H1 (cell line): ENCODE measurements at regions not wholly inside any gene's neighbourhood (a gene's known extent, or its start where the extent isn't known, plus 50 kb on each side); places are given as distances from the start of the nearest gene placed in this dataset.

Experiments
- CTCF ChIA-PET: fragments of 300-600 bp; sonication (Branson Sonifier 250); formaldehyde crosslinking; loops from one replicate; lab custom pipeline; 2021; ENCODE audit not compliant: partially characterized antibody; lab: Charles Lee
- POLR2A ChIA-PET: fragments of 300-600 bp; sonication (Branson Sonifier 250); formaldehyde crosslinking; loops from one replicate; lab custom pipeline; 2021; ENCODE audit warnings: inconsistent platforms; ENCODE audit not compliant: partially characterized antibody; lab: Charles Lee
- DNase-seq, 2 experiments: peaks; one replicate each; pipeline versions ENCODE4 v3.0.0 to v3.0.0-alpha.2; 2010 to 2022; ENCODE audit warnings: low spot score in 2 of 2, low read depth in 1 of 2, mixed read lengths in 1 of 2
- FAIRE-seq: peaks from 2 replicates; lab custom pipeline; 2011; peaks lifted over from hg19 to GRCh38; lab: Jason Lieb, UNC
- H2AFZ ChIP-seq: 2 replicates; pipeline ENCODE4 v1.8.1; 2012; ENCODE audit warnings: low read length, inconsistent platforms
- H2AK5ac ChIP-seq: 2 replicates; pipeline ENCODE4 v1.6.1; 2013; ENCODE audit warnings: low read depth, low read length
- H2BK120ac ChIP-seq: replicated peaks from 2 replicates; pipeline ENCODE3; 2013; ENCODE audit warnings: low read depth, low read length, inconsistent platforms
- H2BK12ac ChIP-seq: 2 replicates; pipeline ENCODE4 v1.6.1; 2013; ENCODE audit warnings: low read depth, low read length
- H2BK15ac ChIP-seq: 2 replicates; pipeline ENCODE4 v1.6.1; 2013; ENCODE audit warnings: low read length
- H2BK20ac ChIP-seq: 2 replicates; pipeline ENCODE4 v1.6.1; 2013; ENCODE audit warnings: low read length
- H2BK5ac ChIP-seq: 2 replicates; pipeline ENCODE4 v1.6.1; 2013; ENCODE audit warnings: low read depth, low read length
- H3K14ac ChIP-seq: 2 replicates; pipeline ENCODE4 v1.6.1; 2013; ENCODE audit warnings: inconsistent platforms; ENCODE audit not compliant: insufficient read length
- H3K18ac ChIP-seq: 2 replicates; pipeline ENCODE4 v1.6.1; 2013; ENCODE audit warnings: low read length; ENCODE audit errors: extremely low read depth
- H3K23ac ChIP-seq: 2 replicates; pipeline ENCODE4 v1.6.1; 2013; ENCODE audit warnings: inconsistent platforms; ENCODE audit not compliant: insufficient read length
- H3K23me2 ChIP-seq: 2 replicates; pipeline ENCODE4 v1.6.1; 2013; ENCODE audit warnings: low read depth, low read length
- H3K27ac ChIP-seq: 2 replicates; pipeline ENCODE4 v1.6.1; 2011; ENCODE audit warnings: low read depth, low read length, inconsistent platforms
- H3K27me3 ChIP-seq, 4 experiments: replicated peaks in 1 of 4; 1 replicate in 1 of 4; 2 replicates in 3 of 4; pipeline versions ENCODE4 v1.6.1 to v1.8.1; 2011 to 2013; ENCODE audit warnings: low read length in 3 of 4, mild to moderate bottlenecking in 3 of 4, inconsistent platforms in 2 of 4, mixed read lengths in 2 of 4, moderate library complexity in 1 of 4; ENCODE audit not compliant: control insufficient read depth in 3 of 4, insufficient read depth in 3 of 4; ENCODE audit errors: extremely low read depth in 1 of 4
- H3K36me3 ChIP-seq, 4 experiments: 2 replicates each; pipeline versions ENCODE4 v1.6.1 to v1.8.1; 2011 to 2013; ENCODE audit warnings: mild to moderate bottlenecking in 4 of 4, low read length in 3 of 4, moderate library complexity in 2 of 4, control low read depth in 1 of 4, inconsistent platforms in 1 of 4; ENCODE audit not compliant: insufficient read depth in 4 of 4, control insufficient read depth in 2 of 4
- H3K4ac ChIP-seq: replicated peaks from 2 replicates; pipeline ENCODE3; 2013; ENCODE audit warnings: low read length, low read depth, mixed read lengths, inconsistent platforms; ENCODE audit not compliant: insufficient read length
- H3K4me1 ChIP-seq, 4 experiments: replicated peaks in 1 of 4; 1 replicate in 1 of 4; 2 replicates in 3 of 4; pipeline versions ENCODE4 v1.6.1 to v1.8.1; 2011 to 2013; ENCODE audit warnings: low read length in 3 of 4, inconsistent platforms in 2 of 4, mixed read lengths in 1 of 4; ENCODE audit not compliant: insufficient read depth in 4 of 4, control insufficient read depth in 3 of 4
- H3K4me2 ChIP-seq, 2 experiments: 2 replicates each; pipeline versions ENCODE4 v1.6.1 to v1.8.1; 2011 to 2013; ENCODE audit warnings: low read depth in 2 of 2, low read length in 2 of 2, control low read depth in 1 of 2, inconsistent platforms in 1 of 2, mild to moderate bottlenecking in 1 of 2; ENCODE audit not compliant: insufficient read depth in 1 of 2
- H3K4me3 ChIP-seq, 4 experiments: fragments of 200-600, 300-600 bp in 1 of 4; sonication (generic), shearing (Covaris generic), sonication (Bioruptor Twin) in 1 of 4; 2 replicates each; pipeline versions ENCODE4 v1.5.1 to v1.8.1; 2011 to 2016; ENCODE audit warnings: low read length in 4 of 4, low read depth in 3 of 4, control low read depth in 2 of 4, inconsistent platforms in 2 of 4, mild to moderate bottlenecking in 2 of 4, mixed read lengths in 1 of 4, moderate library complexity in 1 of 4; ENCODE audit not compliant: insufficient read depth in 2 of 4; ENCODE audit errors: extremely low read depth in 1 of 4
- H3K56ac ChIP-seq: replicated peaks from 2 replicates; pipeline ENCODE3; 2013; ENCODE audit warnings: low read depth, mild to moderate bottlenecking, mixed read lengths, low read length, inconsistent platforms; ENCODE audit not compliant: insufficient read length
- H3K79me1 ChIP-seq: 2 replicates; pipeline ENCODE4 v1.6.1; 2013; ENCODE audit warnings: low read depth, low read length, control low read depth
- H3K79me2 ChIP-seq, 2 experiments: 2 replicates each; pipeline versions ENCODE4 v1.6.1 to v1.8.1; 2012 to 2013; ENCODE audit warnings: low read length in 2 of 2, mild to moderate bottlenecking in 2 of 2, inconsistent platforms in 1 of 2; ENCODE audit not compliant: insufficient read depth in 2 of 2, control insufficient read depth in 1 of 2
- H3K9ac ChIP-seq, 4 experiments: replicated peaks in 1 of 4; 1 replicate in 1 of 4; 2 replicates in 3 of 4; pipeline versions ENCODE4 v1.6.1 to v1.8.1; 2011 to 2013; ENCODE audit warnings: low read depth in 3 of 4, low read length in 3 of 4, control low read depth in 2 of 4, mild to moderate bottlenecking in 2 of 4, moderate library complexity in 2 of 4, inconsistent platforms in 1 of 4; ENCODE audit errors: extremely low read depth in 1 of 4
- H3K9me3 ChIP-seq, 2 experiments: 2 replicates each; pipeline versions ENCODE4 v1.6.1 to v1.8.1; 2012 to 2013; ENCODE audit warnings: mild to moderate bottlenecking in 2 of 2, moderate library complexity in 2 of 2, control low read depth in 1 of 2, inconsistent platforms in 1 of 2, low read depth in 1 of 2, low read length in 1 of 2, mixed read lengths in 1 of 2; ENCODE audit not compliant: insufficient read depth in 2 of 2
- H4K20me1 ChIP-seq, 2 experiments: replicated peaks in 1 of 2; 2 replicates each; pipeline versions ENCODE3 to v1.8.1; 2011 to 2013; ENCODE audit warnings: inconsistent platforms in 2 of 2, low read length in 2 of 2, mild to moderate bottlenecking in 1 of 2; ENCODE audit not compliant: insufficient read depth in 2 of 2, control insufficient read depth in 1 of 2
- H4K5ac ChIP-seq: 2 replicates; pipeline ENCODE4 v1.6.1; 2013; ENCODE audit warnings: low read length, low read depth, mixed read lengths, inconsistent platforms; ENCODE audit not compliant: insufficient read length
- H4K8ac ChIP-seq: 2 replicates; pipeline ENCODE4 v1.8.0; 2013; ENCODE audit warnings: mild to moderate bottlenecking, moderate library complexity, low read length, inconsistent platforms; ENCODE audit not compliant: insufficient read depth; ENCODE audit errors: extremely low read depth
- H4K91ac ChIP-seq: replicated peaks from 2 replicates; pipeline ENCODE3; 2013; ENCODE audit warnings: low read length, mixed read lengths, inconsistent platforms; ENCODE audit not compliant: insufficient read length
- CTCF ChIP-seq, 3 experiments: IDR thresholded peaks; 1 replicate in 2 of 3; 2 replicates in 1 of 3; pipeline versions ENCODE4 v1.5.1 to v1.6.1; 2011; ENCODE audit warnings: low read length in 3 of 3, mild to moderate bottlenecking in 3 of 3, inconsistent platforms in 2 of 3, low read depth in 1 of 3, moderate library complexity in 1 of 3; ENCODE audit not compliant: insufficient read depth in 1 of 3; ENCODE audit errors: control extremely low read depth in 1 of 3
- EGR1 ChIP-seq: IDR thresholded peaks from 2 replicates; pipeline ENCODE4 v1.6.1; 2011; ENCODE audit warnings: low read depth, low read length, borderline replicate concordance
- GTF2F1 ChIP-seq: IDR thresholded peaks from 2 replicates; pipeline ENCODE4 v1.6.1; 2012; ENCODE audit warnings: low read depth, low read length, improper control_type of control experiment, borderline replicate concordance
- JUND ChIP-seq: IDR thresholded peaks from 2 replicates; pipeline ENCODE4 v1.6.1; 2011; ENCODE audit warnings: mild to moderate bottlenecking, improper control_type of control experiment, low read length
- KDM1A ChIP-seq: fragments of 200-600, 300-600 bp; sonication (generic); IDR thresholded peaks from 2 replicates; pipeline ENCODE4 v1.7.1; 2016; ENCODE audit warnings: mild to moderate bottlenecking, low read length, borderline replicate concordance
- KDM4A ChIP-seq: IDR thresholded peaks from one replicate; pipeline ENCODE4 v1.7.1; 2012; ENCODE audit warnings: low read depth, mild to moderate bottlenecking, moderate library complexity, low read length, inconsistent platforms; ENCODE audit not compliant: severe bottlenecking
- SP1 ChIP-seq: IDR thresholded peaks from 2 replicates; pipeline ENCODE4 v1.6.1; 2011; ENCODE audit warnings: low read depth, low read length
- SUZ12 ChIP-seq: fragments of 200-600 bp; sonication (generic); IDR thresholded peaks from 2 replicates; pipeline ENCODE4 v1.6.1; 2012; ENCODE audit warnings: mild to moderate bottlenecking, inconsistent platforms, low read length, moderate library complexity, mixed read lengths
- TEAD4 ChIP-seq: IDR thresholded peaks from 2 replicates; pipeline ENCODE4 v1.6.1; 2012; ENCODE audit warnings: low read depth, low read length, inconsistent platforms, mixed read lengths
- WGBS, 2 experiments: shearing (Covaris generic) in 1 of 2; methylation state at CpG; one replicate each; pipeline versions ENCODE4 v1.1.6 to v1.1.7; 2013 to 2015; ENCODE audit warnings: low lambda C conversion rate in 2 of 2, mixed read lengths in 2 of 2, inconsistent platforms in 1 of 2, low coverage in 1 of 2, missing lambda C conversion rate in 1 of 2; ENCODE audit not compliant: insufficient replicate concordance in 2 of 2, insufficient coverage in 1 of 2, insufficient read length in 1 of 2; ENCODE audit errors: extremely low coverage in 1 of 2, missing lambda C conversion rate in 1 of 2; 5-methylcytosine and 5-hydroxymethylcytosine counted together

GRCh38 chr6:101284131-101284530 lies 109.4 kb upstream of the GRIK2 start:
- Histone ChIP-seq H3K4me2 (no peak overlapping the region), H2BK20ac (no peak overlapping the region), H2AFZ (no peak overlapping the region), H3K27ac (no peak overlapping the region), H3K4me3 (no peak overlapping the region), H3K9me3 (0 out of 4 replicates have a peak, but pooled peaks cover 0 to 3% of the 10 kb centered on the region in 2 experiments), H3K9ac (no peak overlapping the region), H3K56ac (no peak overlapping the region), H3K18ac (no peak overlapping the region), H4K20me1 (no peaks in the 10 kb centered on the region), H3K79me2 (no peaks in the 10 kb centered on the region), H2BK5ac (no peak overlapping the region), H3K23me2 (no peaks in the 10 kb centered on the region), H3K27me3 (no peaks in the 10 kb centered on the region), H3K36me3 (no peaks in the 10 kb centered on the region), H2BK15ac (no peak overlapping the region), H3K4me1 (no peaks in the 10 kb centered on the region), H4K5ac (no peak overlapping the region), H2BK12ac (no peak overlapping the region), H4K8ac (no peak overlapping the region), H2AK5ac (no peak overlapping the region), H3K4ac (no peak overlapping the region), H3K14ac (no peak overlapping the region), H3K79me1 (no peaks in the 10 kb centered on the region), H4K91ac (no peak overlapping the region), H3K23ac (no peak overlapping the region), H2BK120ac (no peak overlapping the region)
- FAIRE-seq (no peak), DNase-seq (no peak)
- WGBS, 2 experiments = 91% methylated on average over 6 of the region's 6 CpGs; no CpG with 5 or more reads in 1 of the 2 experiments
- POLR2A ChIA-PET = no interaction called here
- CTCF ChIA-PET = interaction anchor here (1.1 to 1.4 kb wide), 2 partner anchors 58 to 170 kb away, joined by 3 to 4 read pairs; no protein-coding TSS in a partner anchor
- no peak for TF ChIP-seq JUND
- no peak for TF ChIP-seq KDM4A
- no peak for TF ChIP-seq SP1
- no peak for TF ChIP-seq CTCF (IDR thresholded peaks at IDR 0.05; ENCODE audit: control extremely low read depth in 1 of 3, insufficient read depth in 1 of 3, low read depth in 1 of 3, low read length in 3 of 3)
- no peak for TF ChIP-seq TEAD4
- TF ChIP-seq EGR1 = no peak
- TF ChIP-seq KDM1A = no peak
- TF ChIP-seq SUZ12 = no peak
- no peak for TF ChIP-seq GTF2F1
